Neural crest cell (in vitro differentiated cells): ENCODE measurements at regions not wholly inside any gene's neighbourhood (a gene's known extent, or its start where the extent isn't known, plus 50 kb on each side); places are given as distances from the start of the nearest gene placed in this dataset.

Experiments
- DNase-seq: peaks from one replicate; pipeline ENCODE4 v3.0.0; 2021; ENCODE audit warnings: low read depth, mixed read lengths, low spot score
- H3K27ac Mint-ChIP-seq: one replicate; pipeline ENCODE4 v1.8.0; 2021; ENCODE audit warnings: mild to moderate bottlenecking, mixed read lengths; ENCODE audit not compliant: unreplicated experiment
- H3K27me3 Mint-ChIP-seq: 2 replicates; pipeline ENCODE4 v1.8.0; 2021; ENCODE audit warnings: low read depth, mild to moderate bottlenecking, mixed read lengths
- H3K36me3 Mint-ChIP-seq: 2 replicates; pipeline ENCODE4 v1.8.0; 2021; ENCODE audit warnings: low read depth, mild to moderate bottlenecking, mixed read lengths
- H3K4me1 Mint-ChIP-seq: 2 replicates; pipeline ENCODE4 v1.8.0; 2021; ENCODE audit warnings: mixed read lengths
- H3K4me3 Mint-ChIP-seq: one replicate; pipeline ENCODE4 v1.8.0; 2021; ENCODE audit warnings: mild to moderate bottlenecking, mixed read lengths
- H3K9me3 Mint-ChIP-seq: 2 replicates; pipeline ENCODE4 v1.8.0; 2021; ENCODE audit warnings: mixed read lengths
- CTCF ChIP-seq: fragments of 200-600 bp; sonication (generic); conservative IDR thresholded peaks from 2 replicates; pipeline ENCODE4 v1.5.0; 2021; ENCODE audit warnings: antibody characterized with exemption, mild to moderate bottlenecking

GRCh38 chr2:43034921-43035320 is 191.5 kb downstream of the ZFP36L2 start:
- peaks cover 24% of the 10 kb centered on the region for H3K4me1 Mint-ChIP-seq
- DNase-seq: no peak
- H3K27ac Mint-ChIP-seq: no peak overlapping the region
- H3K27me3 Mint-ChIP-seq: no peaks in the 10 kb centered on the region
- TF ChIP-seq CTCF: no peak
- H3K4me3 Mint-ChIP-seq: no peak overlapping the region
- no peaks in the 10 kb centered on the region for H3K36me3 Mint-ChIP-seq
- H3K9me3 Mint-ChIP-seq: no peaks in the 10 kb centered on the region

GRCh38 chr2:43034242-43034619 is 192.2 kb downstream of the ZFP36L2 start:
- Mint-ChIP-seq H3K27ac (no peak overlapping the region), H3K4me3 (no peak overlapping the region), H3K9me3 (no peaks in the 10 kb centered on the region), H3K4me1 (peaks cover 24% of the 10 kb centered on the region), H3K27me3 (no peaks in the 10 kb centered on the region), H3K36me3 (no peaks in the 10 kb centered on the region)
- no peak for TF ChIP-seq CTCF
- DNase-seq: no peak

- Mint-ChIP-seq H3K36me3 (no peaks in the 10 kb centered on the region), H3K27ac (peak overlapping the region; percentile 57)
These were observed 192.8 kb downstream of the ZFP36L2 start for GRCh38 chr2:43033466-43034241.

GRCh38 chr2:43033016-43033270 is 193.5 kb downstream of the ZFP36L2 start:
- Mint-ChIP-seq H3K36me3 (no peaks in the 10 kb centered on the region), H3K27ac (peak overlapping the region; percentile 68), H3K9me3 (no peaks in the 10 kb centered on the region), H3K4me3 (no peak overlapping the region), H3K27me3 (no peaks in the 10 kb centered on the region), H3K4me1 (peaks cover 24% of the 10 kb centered on the region)
- no peak for DNase-seq
- TF ChIP-seq CTCF: no peak

More at GRCh38 chr2:43033466-43034241, 192.8 kb downstream of the ZFP36L2 start:
- H3K27me3 Mint-ChIP-seq: no peaks in the 10 kb centered on the region
- H3K4me3 Mint-ChIP-seq: no peak overlapping the region
- no peak for DNase-seq
- no peak for TF ChIP-seq CTCF
- H3K4me1 Mint-ChIP-seq: peaks cover 24% of the 10 kb centered on the region
- no peaks in the 10 kb centered on the region for H3K9me3 Mint-ChIP-seq

- no peak for DNase-seq
- H3K4me3 Mint-ChIP-seq: no peak overlapping the region
- no peaks in the 10 kb centered on the region for H3K36me3 Mint-ChIP-seq
- H3K9me3 Mint-ChIP-seq: no peaks in the 10 kb centered on the region
- no peak for TF ChIP-seq CTCF
- no peaks in the 10 kb centered on the region for H3K27me3 Mint-ChIP-seq
- peak overlapping the region; percentile 68 for H3K27ac Mint-ChIP-seq
- H3K4me1 Mint-ChIP-seq: peaks cover 29% of the 10 kb centered on the region
These were observed 194.0 kb downstream of the ZFP36L2 start for GRCh38 chr2:43032213-43033015.
